Erythroblast (primary cell): ENCODE measurements at regions not wholly inside any gene's neighbourhood (a gene's known extent, or its start where the extent isn't known, plus 50 kb on each side); places are given as distances from the start of the nearest gene placed in this dataset.

ENCODE experiments used
- GATA1 ChIP-seq: IDR thresholded peaks from 2 replicates; pipeline ENCODE4 v1.6.1; 2011; ENCODE audit warnings: low read depth, mild to moderate bottlenecking, control low read depth, low read length, moderate library complexity
- POLR2A ChIP-seq: IDR thresholded peaks from 2 replicates; pipeline ENCODE4 v1.6.1; 2011; ENCODE audit warnings: mild to moderate bottlenecking, low read length

- TF ChIP-seq POLR2A (no peak), GATA1 (no peak)
Measured at GRCh38 chr12:82082501-82082900, 275.7 kb downstream of the CCDC59 start.
